A549 (cell line): ENCODE measurements at regions not wholly inside any gene's neighbourhood (a gene's known extent, or its start where the extent isn't known, plus 50 kb on each side); places are given as distances from the start of the nearest gene placed in this dataset.
A peak's percentile ranks its signal among the peaks of the same experiment; 100 is the strongest.
"Not testable (repeated sequence)": the region's sequence is repeated elsewhere in the genome, so short reads cannot be mapped to it uniquely, and the experiment has no call there.

ENCODE experiments used
- ATAC-seq, 2 experiments: fragments of 200-7000 bp in 1 of 2; fragments of >200 bp in 1 of 2; cut with Nextera tagmentation in 1 of 2; cut with Tn5 transposase in 1 of 2; 3 replicates each; pipeline versions ENCODE4 v1.8.0 to v1.9.1; 2018 to 2020; ENCODE audit warnings: mild to moderate bottlenecking in 1 of 2, moderate library complexity in 1 of 2
- CTCF ChIA-PET: fragments of 300-600 bp; sonication (Branson Sonifier 250); formaldehyde crosslinking; extraction: SDS; loops from one replicate; lab custom pipeline; 2021; ENCODE audit warnings: antibody characterized with exemption, inconsistent platforms; lab: Yijun Ruan, JAX
- POLR2A ChIA-PET: fragments of 350-600 bp; formaldehyde crosslinking; extraction: SDS; loops from one replicate; lab custom pipeline; 2021; ENCODE audit warnings: antibody characterized with exemption, inconsistent platforms; lab: Yijun Ruan, JAX
- DNase-seq, 2 experiments: peaks; one replicate each; pipeline versions ENCODE4 v3.0.0 to v3.0.0-alpha.2; 2011 to 2016; ENCODE audit warnings: low read depth in 1 of 2, low spot score in 1 of 2
- FAIRE-seq: peaks from 2 replicates; lab custom pipeline; 2011; peaks lifted over from hg19 to GRCh38; lab: Jason Lieb, UNC
- H3K27ac ChIP-seq, 2 experiments: fragments of >200 bp; sonication (Bioruptor Twin); formaldehyde crosslinking; 3 replicates each; pipeline ENCODE4 v1.5.1; 2016 to 2017
- H3K4me1 ChIP-seq: fragments of >200 bp; sonication (Bioruptor Twin); formaldehyde crosslinking; 3 replicates; pipeline ENCODE4 v1.6.1; 2016
- H3K4me2 ChIP-seq: fragments of >200 bp; sonication (Bioruptor Twin); formaldehyde crosslinking; 3 replicates; pipeline ENCODE4 v1.6.1; 2016
- H3K4me3 ChIP-seq: fragments of >200 bp; sonication (Bioruptor Twin); formaldehyde crosslinking; 3 replicates; pipeline ENCODE4 v1.5.1; 2016
- H3K9me3 ChIP-seq: fragments of >200 bp; sonication (Bioruptor Twin); formaldehyde crosslinking; 3 replicates; pipeline ENCODE4 v1.6.1; 2016
- BCL3 ChIP-seq: fragments of >200 bp; sonication (Bioruptor Twin); formaldehyde crosslinking; IDR thresholded peaks from 3 replicates; pipeline ENCODE4 v1.6.1; 2016
- BHLHE40 ChIP-seq: IDR thresholded peaks from 2 replicates; pipeline ENCODE4 v1.6.1; 2012; ENCODE audit warnings: low read depth, low read length, inconsistent platforms
- CBX2 ChIP-seq: fragments of 200-600 bp; sonication (generic); IDR thresholded peaks from 2 replicates; pipeline ENCODE4 v1.6.1; 2016; ENCODE audit warnings: low read depth, mild to moderate bottlenecking, borderline replicate concordance
- CEBPB ChIP-seq, 2 experiments: fragments of >200 bp in 1 of 2; sonication (Bioruptor Twin) in 1 of 2; formaldehyde crosslinking in 1 of 2; IDR thresholded peaks; 2 replicates each; pipeline ENCODE4 v1.6.1; 2012 to 2016
- CHD2 ChIP-seq: fragments of 150-350 bp; IDR thresholded peaks from 2 replicates; pipeline ENCODE4 v1.6.1; 2014; ENCODE audit warnings: low read length; ENCODE audit not compliant: partially characterized antibody
- CTCF ChIP-seq: fragments of >200 bp; sonication (Bioruptor Twin); formaldehyde crosslinking; IDR thresholded peaks from 3 replicates; pipeline ENCODE4 v1.5.1; 2016
- E2F6 ChIP-seq: IDR thresholded peaks from 2 replicates; pipeline ENCODE4 v1.6.1; 2012; ENCODE audit warnings: low read depth, borderline replicate concordance
- EHF ChIP-seq: fragments of 250-450 bp; sonication (Bioruptor Pico); IDR thresholded peaks from 2 replicates; pipeline ENCODE4 v1.5.0; 2020; ENCODE audit warnings: mild to moderate bottlenecking
- EP300 ChIP-seq, 2 experiments: fragments of >200 bp; sonication (Bioruptor Twin); formaldehyde crosslinking; IDR thresholded peaks; 2 replicates in 1 of 2; 3 replicates in 1 of 2; pipeline ENCODE4 v1.6.1; 2016 to 2017
- ESRRA ChIP-seq: fragments of 150-350 bp; IDR thresholded peaks from 2 replicates; pipeline ENCODE4 v1.6.1; 2014; ENCODE audit warnings: mild to moderate bottlenecking, low read length, borderline replicate concordance
- GATA3 ChIP-seq: IDR thresholded peaks from 2 replicates; pipeline ENCODE4 v1.6.1; 2012; ENCODE audit warnings: borderline replicate concordance
- HDAC2 ChIP-seq: fragments of 200-600 bp; sonication (generic); IDR thresholded peaks from 2 replicates; pipeline ENCODE4 v1.6.1; 2016
- HOXA7 ChIP-seq: fragments of 250-450 bp; sonication (Bioruptor Pico); IDR thresholded peaks from 2 replicates; pipeline ENCODE4 v1.5.0; 2020; ENCODE audit warnings: mild to moderate bottlenecking, moderate library complexity
- HOXB5 ChIP-seq: fragments of 250-450 bp; sonication (Bioruptor Pico); IDR thresholded peaks from 2 replicates; pipeline ENCODE4 v1.5.0; 2020; ENCODE audit warnings: mild to moderate bottlenecking, moderate library complexity
- MYC ChIP-seq: IDR thresholded peaks from 2 replicates; pipeline ENCODE4 v1.6.1; 2012; ENCODE audit warnings: mild to moderate bottlenecking, inconsistent platforms, low read length, improper control_type of control experiment, borderline replicate concordance
- NFE2L2 ChIP-seq: fragments of 150-350 bp; conservative IDR thresholded peaks from 2 replicates; pipeline ENCODE4 v1.6.1; 2014; ENCODE audit warnings: low read length
- NR3C1 ChIP-seq: fragments of >200 bp; sonication (Bioruptor Twin); formaldehyde crosslinking; IDR thresholded peaks from 3 replicates; pipeline ENCODE4 v1.6.1; 2017
- PBX3 ChIP-seq: IDR thresholded peaks from 2 replicates; pipeline ENCODE4 v1.6.1; 2012
- PHF8 ChIP-seq: fragments of 200-600 bp; sonication (generic); IDR thresholded peaks from 2 replicates; pipeline ENCODE4 v1.6.1; 2016; ENCODE audit warnings: low read depth, mild to moderate bottlenecking, antibody characterized with exemption, moderate library complexity, borderline replicate concordance
- POLR2A ChIP-seq: IDR thresholded peaks from 2 replicates; pipeline ENCODE4 v1.6.1; 2012; ENCODE audit warnings: mild to moderate bottlenecking, low read length
- RFX5 ChIP-seq: fragments of 450-650 bp; IDR thresholded peaks from 2 replicates; pipeline ENCODE4 v1.7.1; 2014; ENCODE audit warnings: antibody characterized with exemption, mild to moderate bottlenecking, moderate library complexity
- USF2 ChIP-seq: fragments of 450-650 bp; IDR thresholded peaks from 2 replicates; pipeline ENCODE4 v1.6.1; 2014; ENCODE audit warnings: antibody characterized with exemption
- ZC3H11A ChIP-seq: fragments of 450-650 bp; IDR thresholded peaks from 2 replicates; pipeline ENCODE4 v1.6.1; 2014; ENCODE audit warnings: antibody characterized with exemption, mild to moderate bottlenecking
- WGBS: methylation state at CpG from one replicate; pipeline ENCODE4 v1.1.6; 2017; ENCODE audit errors: missing lambda C conversion rate; 5-methylcytosine and 5-hydroxymethylcytosine counted together
- TF ChIP-seq, protein P1 (sequence below): fragments of 250-450 bp; sonication (Bioruptor Pico); IDR thresholded peaks from 2 replicates; pipeline ENCODE4 v1.5.0; 2020; ENCODE audit warnings: low read depth, mild to moderate bottlenecking, moderate library complexity

- TF ChIP-seq ESRRA: no peak
- no peak for TF ChIP-seq CTCF
- TF ChIP-seq HOXB5: no peak
- TF ChIP-seq EHF (CRISPR knock-in tag): no peak
- no peak for TF ChIP-seq NR3C1
- no peak for TF ChIP-seq HOXA7 (CRISPR knock-in tag)
- ChIA-PET POLR2A (no interaction called here), CTCF (no interaction called here)
- Histone ChIP-seq H3K4me3 (no peak overlapping the region), H3K9me3 (no peaks in the 10 kb centered on the region), H3K4me1 (no peaks in the 10 kb centered on the region), H3K4me2 (no peak overlapping the region), H3K27ac (no peak overlapping the region)
- FAIRE-seq: no peak
- 54% methylated on average over 7 of the region's 7 CpGs for WGBS
- no peak for ATAC-seq
- DNase-seq: no peak
Measured at GRCh38 chrY:12327751-12328150, 373.3 kb upstream of the USP9Y start.

- H3K4me3 ChIP-seq, H3K27ac ChIP-seq, POLR2A ChIA-PET, H3K9me3 ChIP-seq, DNase-seq, H3K4me2 ChIP-seq, CTCF ChIA-PET, H3K4me1 ChIP-seq: not testable (repeated sequence)
- peak; percentile 54 to 87; a peak in 3 of 6 replicates for ATAC-seq
- WGBS: 47% methylated on average over 8 of the region's 10 CpGs
- FAIRE-seq: peak; percentile 51
Measured at GRCh38 chrY:12331917-12332316, 369.1 kb upstream of the USP9Y start.

- POLR2A ChIA-PET: no interaction called here
- 43% methylated on average over 4 of the region's 4 CpGs for WGBS
- no peaks in the 10 kb centered on the region for H3K9me3 ChIP-seq
- H3K4me2 ChIP-seq: no peak overlapping the region
- FAIRE-seq (no peak), ATAC-seq (no peak), DNase-seq (peak in 1 of 2 experiments; percentile 36)
- CTCF ChIA-PET: no interaction called here
- TF ChIP-seq RFX5 (no peak), GATA3 (peak; percentile 39; the same call in 1 of the 2 replicates)
- no peak overlapping the region for H3K4me3 ChIP-seq
- H3K27ac ChIP-seq: no peak overlapping the region
- no peaks in the 10 kb centered on the region for H3K4me1 ChIP-seq
Measured at GRCh38 chrY:12343211-12343610, 357.8 kb upstream of the USP9Y start.

- Histone ChIP-seq H3K4me3 (no peak overlapping the region), H3K4me2 (no peak overlapping the region), H3K27ac (no peak overlapping the region), H3K4me1 (no peaks in the 10 kb centered on the region), H3K9me3 (no peaks in the 10 kb centered on the region)
- 38% methylated on average over 2 of the region's 2 CpGs for WGBS
- no peak for ATAC-seq
- no peak for FAIRE-seq
- ChIA-PET CTCF (no interaction called here), POLR2A (no interaction called here)
- no peak for DNase-seq
- TF ChIP-seq PHF8 (no peak), CHD2 (no peak), E2F6 (no peak), BHLHE40 (no peak)
Measured at GRCh38 chrY:12348181-12348580, 352.9 kb upstream of the USP9Y start.

DNA sequence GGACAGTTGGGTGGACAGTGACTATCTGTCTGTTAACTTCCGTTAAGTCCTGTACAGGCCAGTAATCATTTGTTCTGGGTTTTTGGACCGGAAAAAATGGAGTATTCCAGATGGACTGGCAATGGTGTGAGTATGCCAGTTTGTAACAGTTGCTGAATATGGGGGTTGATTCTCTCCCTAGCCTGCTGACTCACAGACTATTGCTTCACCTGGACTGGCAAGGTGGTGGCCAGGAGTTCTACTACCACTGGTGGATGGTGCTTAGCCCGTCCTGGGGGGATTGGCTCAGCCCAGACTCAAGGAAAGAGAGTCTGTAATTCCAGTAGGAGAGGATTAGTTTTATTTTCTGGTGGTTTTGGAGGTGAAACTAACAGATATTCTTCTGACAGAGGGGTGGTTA is 343.8 kb upstream of the USP9Y start:
- H3K4me3 ChIP-seq: no peak overlapping the region
- no peak overlapping the region for H3K4me2 ChIP-seq
- FAIRE-seq (no peak), DNase-seq (no peak), ATAC-seq (no peak)
- no peaks in the 10 kb centered on the region for H3K4me1 ChIP-seq
- H3K9me3 ChIP-seq: no peaks in the 10 kb centered on the region
- WGBS: 58% methylated on average over 3 of the region's 3 CpGs
- CTCF ChIA-PET: no interaction called here
- POLR2A ChIA-PET: no interaction called here
- no peak overlapping the region for H3K27ac ChIP-seq
- TF ChIP-seq POLR2A (no peak), USF2 (no peak), NFE2L2 (no peak), PBX3 (no peak), EHF (CRISPR knock-in tag) (no peak), BCL3 (no peak), CEBPB (IDR thresholded peaks at IDR 0.05) (no peak), CBX2 (no peak), HDAC2 (no peak), ZC3H11A (no peak), EP300 (IDR thresholded peaks at IDR 0.05) (no peak), MYC (no peak)
- TF ChIP-seq, protein P1, sequence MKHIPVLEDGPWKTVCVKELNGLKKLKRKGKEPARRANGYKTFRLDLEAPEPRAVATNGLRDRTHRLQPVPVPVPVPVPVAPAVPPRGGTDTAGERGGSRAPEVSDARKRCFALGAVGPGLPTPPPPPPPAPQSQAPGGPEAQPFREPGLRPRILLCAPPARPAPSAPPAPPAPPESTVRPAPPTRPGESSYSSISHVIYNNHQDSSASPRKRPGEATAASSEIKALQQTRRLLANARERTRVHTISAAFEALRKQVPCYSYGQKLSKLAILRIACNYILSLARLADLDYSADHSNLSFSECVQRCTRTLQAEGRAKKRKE: no peak
